Heart right ventricle (tissue), 16 donors: ENCODE measurements at regions not wholly inside any gene's neighbourhood (a gene's known extent, or its start where the extent isn't known, plus 50 kb on each side); places are given as distances from the start of the nearest gene placed in this dataset.

Experiments used
- ATAC-seq, 8 donors: fragments of 200-7000 bp; cut with Tn5 transposase; one replicate each; pipeline ENCODE4 v1.9.1; 2020; ENCODE audit warnings: mild to moderate bottlenecking in 8 of 8, moderate library complexity in 8 of 8, moderate number of reproducible peaks in 1 of 8
- DNase-seq, 2 donors: peaks; one replicate each; pipeline ENCODE4 v3.0.0-alpha.2; 2020
- H3K27ac ChIP-seq, 10 donors: fragments of 200-600 bp; sonication (generic) in 2 of 10; one replicate each; pipeline versions ENCODE4 v1.5.0 to v1.8.0; 2020 to 2022; ENCODE audit warnings: mild to moderate bottlenecking in 3 of 10
- H3K27me3 ChIP-seq, 7 donors: fragments of 200-600 bp; one replicate each; pipeline ENCODE4 v1.8.0; 2021 to 2022; ENCODE audit warnings: mild to moderate bottlenecking in 2 of 7
- H3K36me3 ChIP-seq, 9 donors: fragments of 200-600 bp; sonication (generic) in 1 of 9; one replicate each; pipeline versions ENCODE4 v1.5.0 to v1.8.0; 2020 to 2022; ENCODE audit warnings: mild to moderate bottlenecking in 2 of 9
- H3K4me1 ChIP-seq, 9 donors: fragments of 200-600 bp; sonication (generic) in 1 of 9; one replicate each; pipeline versions ENCODE4 v1.5.0 to v1.8.0; 2020 to 2022; ENCODE audit warnings: mild to moderate bottlenecking in 4 of 9
- H3K4me3 ChIP-seq, 10 donors: fragments of 200-600 bp; sonication (generic) in 2 of 10; one replicate each; pipeline versions ENCODE4 v1.5.0 to v1.8.0; 2020 to 2022; ENCODE audit warnings: mild to moderate bottlenecking in 7 of 10, moderate library complexity in 2 of 10
- H3K9me3 ChIP-seq, 11 donors: fragments of 200-600 bp in 10 of 11; sonication (generic) in 2 of 11; one replicate each; pipeline versions ENCODE4 v1.5.0 to v1.8.0; 2013 to 2022; ENCODE audit warnings: mild to moderate bottlenecking in 2 of 11, control low read depth in 1 of 11, moderate library complexity in 1 of 11
- CTCF ChIP-seq, 9 donors: fragments of 200-600 bp; sonication (generic) in 2 of 9; IDR thresholded peaks; one replicate each; pipeline versions ENCODE4 v1.5.0 to v1.8.0; 2021 to 2022; ENCODE audit warnings: antibody characterized with exemption in 9 of 9, mild to moderate bottlenecking in 5 of 9, moderate library complexity in 1 of 9
- WGBS, 2 donors: extraction: QIAGEN DNeasy Blood & Tissue Kit; methylation state at CpG; one replicate each; pipeline ENCODE4 v1.1.7; 2013; ENCODE audit warnings: inconsistent platforms in 1 of 2; 5-methylcytosine and 5-hydroxymethylcytosine counted together
- intact Hi-C, 10 donors: fragments of 100-400 bp; cut with DNase I; formaldehyde crosslinking; loops; one replicate each; pipeline versions ENCODE4 v1.11.1 to v1.14.2; 2022
- donor health status: Arrhythmogenic right ventricular cardiomyopathy.
- donor health status: ischemic (EF 13 %, LVEDD 7.1; RV severe dilation, severe dysfunction).
- donor health status: healthy with polysubstance abuse.
- donor health status: DM: no; HTN: yes; CAD: no.
- donor health status: DM: no; HTN: no; CAD: no.
- donor health status: ischemic (EF 25% LVEDD 6.9; RV normal size, moderate dysfunction).
- donor health status: ischemic (EF 25% LVEDD 5.7; RV mildly dilated, moderate dysfunction).
- donor health status: healthy.
- donor health status: DM: yes; HTN: yes; CAD: no.
- donor health status: Ischemic cardiomyopathy.
- donor health status: ischemic (EF 35%, LVEDD 5.7; RV mildly dilated, moderate dysfunction).
- donor health status: nonischemic (EF 11% LVEDD 7.7; RV severe dilation, severe dysfunction).
- donor health status: DM: yes; HTN: yes; CAD: no.
- donor health status: PGD.
- donor health status: ischemic (EF 29% LVEDD 5.4; RV normal size, mild dysfunction).
- donor health status: nonischemic (EF 23%, LVEDD 6.1; RV moderate dilation, normal function).

DNA sequence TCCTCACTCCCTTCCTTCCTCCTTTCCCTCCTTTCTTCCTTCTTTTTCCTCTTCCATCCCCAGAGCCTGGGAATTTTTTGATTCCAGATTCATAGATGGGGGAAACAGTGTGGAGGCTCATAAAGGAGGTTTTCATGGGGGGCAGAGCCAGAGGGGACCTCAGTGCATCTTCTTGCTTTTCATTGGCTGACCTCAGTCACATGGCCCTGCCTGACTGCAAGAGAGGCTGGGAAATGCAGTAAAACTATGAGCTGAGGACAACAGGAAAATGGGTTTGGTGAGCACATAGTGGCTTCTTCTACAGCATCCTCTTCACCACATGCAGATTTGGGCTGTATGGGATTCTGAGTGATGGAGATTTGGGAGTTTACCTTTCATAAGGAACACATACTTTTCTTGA, 437.1 kb upstream of the TBX3 start:
- ATAC-seq, result no peak
- Histone ChIP-seq H3K36me3 (no peaks in the 10 kb centered on the region), H3K27me3 (no peaks in the 10 kb centered on the region), H3K4me1 (no peaks in the 10 kb centered on the region), H3K9me3 (peaks cover 0 to 3% (median 0%) of the 10 kb centered on the region in 11 donors), H3K27ac (no peak overlapping the region), H3K4me3 (no peak overlapping the region)
- intact Hi-C loops, result no loop called here
- DNase-seq, result no peak
- no peak for TF ChIP-seq CTCF (IDR thresholded peaks at IDR 0.05)

- Histone ChIP-seq H3K4me1 (no peaks in the 10 kb centered on the region), H3K9me3 (peaks cover 0 to 3% (median 0%) of the 10 kb centered on the region in 11 donors), H3K27ac (no peak overlapping the region), H3K27me3 (no peaks in the 10 kb centered on the region), H3K4me3 (no peak overlapping the region), H3K36me3 (no peaks in the 10 kb centered on the region)
- no peak for TF ChIP-seq CTCF (IDR thresholded peaks at IDR 0.05)
- intact Hi-C loops, result no loop called here
- DNase-seq, result no peak
- 88 to 89% methylated on average over 3 of the region's 3 CpGs for WGBS, 2 donors
- no peak for ATAC-seq
Observed at GRCh38 chr12:115118177-115118724, 434.3 kb upstream of the TBX3 start.

- intact Hi-C loops, result no loop called here
- TF ChIP-seq CTCF (IDR thresholded peaks at IDR 0.05), result no peak
- ATAC-seq (no peak), DNase-seq (no peak)
- H3K27ac ChIP-seq, result no peak overlapping the region
- no peaks in the 10 kb centered on the region for H3K4me1 ChIP-seq
- H3K9me3 ChIP-seq, result peaks cover 0 to 3% (median 0%) of the 10 kb centered on the region in 11 donors
- no peaks in the 10 kb centered on the region for H3K27me3 ChIP-seq
- no peaks in the 10 kb centered on the region for H3K36me3 ChIP-seq
- no peak overlapping the region for H3K4me3 ChIP-seq
- WGBS, 2 donors, result 75 to 83% methylated on average over 3 of the region's 3 CpGs
Observed at GRCh38 chr12:115114140-115114539, 430.2 kb upstream of the TBX3 start.

- Histone ChIP-seq H3K27ac (no peak overlapping the region), H3K4me3 (no peak overlapping the region), H3K9me3 (no peaks in the 10 kb centered on the region), H3K36me3 (no peaks in the 10 kb centered on the region), H3K27me3 (no peaks in the 10 kb centered on the region), H3K4me1 (no peaks in the 10 kb centered on the region)
- ATAC-seq, result no peak
- TF ChIP-seq CTCF (IDR thresholded peaks at IDR 0.05), result no peak
- intact Hi-C loops, result loop anchor here in 1 of 10 donors (10.0 kb wide), 1 partner anchor 105 kb away; no protein-coding TSS in a partner anchor
- no peak for DNase-seq
- WGBS, 2 donors, result 90 to 98% methylated on average over 3 of the region's 3 CpGs
Observed at GRCh38 chr12:115109863-115110262, 425.9 kb upstream of the TBX3 start.
